HG03064 (cell line): ENCODE measurements at regions not wholly inside any gene's neighbourhood (a gene's known extent, or its start where the extent isn't known, plus 50 kb on each side); places are given as distances from the start of the nearest gene placed in this dataset.

Source experiments
- ATAC-seq: cut with Tn5 transposase; IDR thresholded peaks from one replicate; pipeline ENCODE4 v1.9.1; 2021; ENCODE audit warnings: low read depth; ENCODE audit not compliant: unreplicated experiment

DNA sequence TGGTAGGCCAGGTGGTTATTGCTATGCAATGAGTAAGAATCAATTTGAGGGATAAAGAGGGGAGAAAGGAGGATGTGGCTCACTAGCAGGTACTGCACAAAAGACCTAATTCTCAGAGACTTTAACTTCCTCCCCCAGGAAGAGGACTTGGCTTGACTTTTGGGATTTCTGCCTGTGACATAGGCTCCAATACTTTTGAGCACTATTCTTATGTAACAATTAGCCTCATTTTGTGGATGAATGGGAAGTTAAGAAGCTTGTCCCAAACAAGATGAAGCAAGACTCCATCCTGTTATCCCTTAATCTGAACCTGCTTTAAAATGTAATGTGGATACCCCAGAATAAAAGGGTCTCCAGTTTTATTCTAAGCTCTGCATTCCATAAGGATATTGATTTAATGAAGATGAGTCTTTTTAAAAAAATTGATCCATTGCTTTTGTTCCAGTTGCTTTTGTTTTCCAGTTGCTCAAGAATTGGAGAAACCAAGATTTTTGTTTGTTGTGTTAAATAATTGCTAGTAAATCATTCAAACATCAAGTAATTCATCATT is 218.5 kb downstream of the SNX13 start:
- no peak for ATAC-seq

DNA sequence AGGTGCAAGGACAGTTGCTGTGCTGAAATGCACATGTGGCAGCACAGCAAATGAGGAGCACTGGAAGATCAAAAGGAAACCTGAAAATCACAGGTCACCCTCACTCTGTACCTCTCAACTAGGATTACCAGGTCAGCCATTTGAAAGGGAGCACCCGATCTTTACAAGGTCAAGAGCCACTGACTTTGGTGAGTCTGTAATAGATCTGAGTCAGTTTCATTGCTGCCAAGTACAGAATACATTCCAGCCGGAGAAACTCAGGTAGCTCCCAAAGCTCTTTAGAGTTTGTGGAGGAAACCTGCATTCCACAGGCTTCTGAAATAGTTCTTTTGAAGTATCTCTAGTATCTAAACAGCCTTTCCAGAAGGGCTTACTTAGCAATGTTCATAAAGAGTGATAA is 217.5 kb downstream of the SNX13 start:
- no peak for ATAC-seq

DNA sequence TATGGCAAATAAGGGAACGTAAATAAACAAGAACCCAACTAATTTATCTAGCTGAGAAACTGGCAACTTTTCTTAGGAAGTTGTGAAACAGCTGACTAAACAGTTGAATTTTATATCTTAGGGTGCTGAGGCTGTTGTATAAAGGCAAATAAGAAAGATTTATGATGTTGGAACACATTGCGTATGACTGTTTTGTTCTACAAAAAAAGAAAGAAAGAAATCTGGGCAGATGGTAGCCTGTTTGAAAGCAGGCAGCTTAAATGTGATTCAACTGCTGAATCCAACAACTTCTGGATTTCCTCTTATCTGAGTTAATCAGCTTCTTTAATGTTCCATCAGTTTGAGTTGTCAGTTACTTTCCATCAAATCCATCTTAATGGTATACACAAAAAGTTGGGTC is 214.5 kb downstream of the SNX13 start:
- ATAC-seq: no peak

DNA sequence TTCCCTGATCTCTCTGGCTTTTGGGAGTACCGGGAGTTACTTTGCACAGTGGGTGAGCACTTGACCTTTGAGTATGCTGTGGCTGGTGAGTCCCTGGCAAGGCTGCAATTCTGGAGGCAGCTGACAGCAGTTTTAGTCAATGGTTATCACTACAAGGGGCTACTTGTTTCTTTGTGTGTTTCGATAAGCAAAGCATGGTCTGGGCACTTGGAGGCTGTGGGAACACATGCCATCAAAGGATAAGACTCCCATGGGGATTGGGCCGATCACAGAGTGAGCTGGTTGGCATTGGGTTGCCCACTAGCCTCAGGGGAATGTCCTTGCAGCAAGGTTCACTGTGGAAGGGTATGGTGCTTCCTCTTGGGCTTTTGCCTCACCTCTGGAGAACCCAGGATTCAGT is 208.2 kb downstream of the SNX13 start:
- ATAC-seq: no peak
